ENCODE measurements at regions not wholly inside any gene's neighbourhood (a gene's known extent, or its start where the extent isn't known, plus 50 kb on each side); places are given as distances from the start of the nearest gene placed in this dataset.

- TF ChIP-seq CTCF (conservative IDR thresholded peaks at IDR 0.05) (no peak), EZH2 (IDR thresholded peaks at IDR 0.05; ENCODE audit: low read depth) (no peak)
These were observed 50.9 kb upstream of the INSM2 start for GRCh38 chr14:35482994-35483515.

Measured in PC-9 (cell line).